AG08395 (cell line): ENCODE measurements at regions not wholly inside any gene's neighbourhood (a gene's known extent, or its start where the extent isn't known, plus 50 kb on each side); places are given as distances from the start of the nearest gene placed in this dataset.
"Not testable (repeated sequence)": the region's sequence is repeated elsewhere in the genome, so short reads cannot be mapped to it uniquely, and the experiment has no call there.

Experiments
- DNase-seq: peaks from one replicate; pipeline ENCODE4 v3.0.0; 2012; ENCODE audit warnings: mixed read lengths, low spot score

GRCh38 chr10:30531751-30532530 is 97.6 kb downstream of the LYZL2 start:
- DNase-seq, result no peak

- DNase-seq, result no peak
Observed at GRCh38 chr10:30529373-30529998, 95.5 kb downstream of the MAP3K8 start.

- no peak for DNase-seq
Observed at GRCh38 chr10:30528429-30528786, 94.4 kb downstream of the MAP3K8 start.

DNA sequence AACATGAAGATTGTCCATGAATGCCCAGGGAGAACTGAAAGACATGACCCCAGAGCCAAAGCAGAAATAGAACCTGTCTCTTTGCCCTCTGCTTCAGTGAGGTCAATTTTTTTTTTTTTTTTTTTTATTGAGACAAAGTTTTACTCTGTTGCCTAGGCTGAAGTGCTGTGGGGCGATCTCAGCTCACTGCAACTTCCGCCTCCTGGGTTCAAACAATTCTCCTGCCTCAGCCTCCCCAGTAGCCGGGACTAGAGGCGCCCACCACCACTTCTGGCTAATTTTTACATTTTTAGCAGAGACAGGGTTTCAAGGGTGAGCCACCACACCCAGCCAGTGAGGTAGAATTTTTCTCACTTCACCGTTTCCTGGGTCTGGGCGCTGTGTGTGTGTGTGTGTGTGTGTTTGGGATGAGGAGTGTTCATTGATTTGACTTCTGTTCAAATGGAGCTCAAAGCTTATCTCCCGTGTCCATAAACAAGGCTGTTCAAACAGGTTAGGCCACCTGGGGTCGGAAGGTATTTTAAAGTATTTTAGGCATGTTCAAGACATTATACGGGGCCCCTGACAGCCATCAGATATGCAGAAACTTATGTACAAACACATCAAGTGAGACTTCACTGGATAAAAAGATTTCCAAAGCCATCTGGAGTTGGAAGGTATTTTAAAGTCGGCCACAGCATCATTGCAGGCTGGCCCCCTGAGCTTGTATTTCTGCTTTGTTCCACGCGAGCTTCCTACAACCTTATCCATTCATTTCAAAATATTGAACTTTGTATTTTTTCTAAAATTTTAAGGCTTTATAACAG is 93.8 kb downstream of the MAP3K8 start:
- no peak for DNase-seq

DNA sequence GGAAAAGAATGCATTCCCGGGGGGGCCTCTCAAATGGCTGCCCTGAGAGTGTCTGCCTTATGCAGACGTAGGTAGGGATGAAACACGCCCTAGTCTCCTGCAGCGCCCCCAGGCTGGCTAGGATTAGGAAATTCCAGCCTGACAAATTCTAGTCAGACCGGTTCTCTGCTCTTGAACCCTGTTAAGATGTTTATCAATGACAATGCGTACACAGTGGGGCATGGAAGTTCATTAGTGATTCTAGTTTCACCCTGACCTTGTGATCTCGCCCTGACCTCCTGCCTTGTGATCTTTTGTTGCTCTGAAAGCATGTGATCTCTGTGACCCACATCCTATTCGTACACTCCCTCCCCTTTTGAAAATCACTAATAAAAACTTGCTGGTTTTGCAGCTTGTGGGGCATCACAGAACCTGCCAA is 88.7 kb downstream of the MAP3K8 start:
- DNase-seq, result not testable (repeated sequence)

- DNase-seq, result no peak
Observed at GRCh38 chr10:30518907-30519306, 84.9 kb downstream of the MAP3K8 start.
